ENCODE measurements at regions not wholly inside any gene's neighbourhood (a gene's known extent, or its start where the extent isn't known, plus 50 kb on each side); places are given as distances from the start of the nearest gene placed in this dataset.

GRCh38 chr10:131033166-131034085 lies 278.1 kb downstream of the TCERG1L start:
- TF ChIP-seq CTCF (IDR thresholded peaks at IDR 0.05): no peak
- no peak for TF ChIP-seq POLR2A (IDR thresholded peaks at IDR 0.05)
